ENCODE measurements at regions not wholly inside any gene's neighbourhood (a gene's known extent, or its start where the extent isn't known, plus 50 kb on each side); places are given as distances from the start of the nearest gene placed in this dataset.

DNA sequence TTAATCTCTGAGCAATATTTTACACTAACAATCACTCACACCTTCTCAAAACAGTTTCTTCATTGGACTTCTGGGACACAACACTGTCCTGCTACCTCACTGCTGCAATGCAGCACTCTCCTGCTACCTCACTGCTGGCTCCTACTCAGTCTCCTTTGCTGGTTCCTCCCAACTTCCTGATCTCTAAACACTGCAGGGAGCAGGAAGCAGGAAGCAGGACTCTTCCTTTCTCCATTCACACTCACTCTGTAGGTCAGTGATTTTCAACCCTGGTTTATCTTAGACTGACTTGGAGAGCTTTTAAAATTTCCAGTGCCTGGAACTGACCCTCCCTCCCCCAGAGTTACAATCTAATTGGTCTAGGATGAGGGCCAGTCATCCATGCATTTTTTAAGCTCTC is 243.4 kb upstream of the RBBP8 start:
- DNase-seq (ENCODE audit: low read depth in 1 of 2, low spot score in 1 of 2) = no peak
- H3K27me3 ChIP-seq (ENCODE audit: insufficient read depth, poor library complexity, severe bottlenecking) = peaks cover 3% of the 10 kb centered on the region
- H3K27ac ChIP-seq (replicated peaks) = no peak overlapping the region
- no peak overlapping the region for H3K4me3 ChIP-seq (replicated peaks; ENCODE audit: insufficient read depth, low read length)
- TF ChIP-seq POLR2AphosphoS5 (IDR thresholded peaks at IDR 0.05; ENCODE audit: low read depth) = no peak
- TF ChIP-seq SPI1 (IDR thresholded peaks at IDR 0.05; ENCODE audit: borderline replicate concordance, low read depth) = no peak
- no peak for TF ChIP-seq GABPA (IDR thresholded peaks at IDR 0.05; ENCODE audit: low read depth)
- TF ChIP-seq, protein P1, sequence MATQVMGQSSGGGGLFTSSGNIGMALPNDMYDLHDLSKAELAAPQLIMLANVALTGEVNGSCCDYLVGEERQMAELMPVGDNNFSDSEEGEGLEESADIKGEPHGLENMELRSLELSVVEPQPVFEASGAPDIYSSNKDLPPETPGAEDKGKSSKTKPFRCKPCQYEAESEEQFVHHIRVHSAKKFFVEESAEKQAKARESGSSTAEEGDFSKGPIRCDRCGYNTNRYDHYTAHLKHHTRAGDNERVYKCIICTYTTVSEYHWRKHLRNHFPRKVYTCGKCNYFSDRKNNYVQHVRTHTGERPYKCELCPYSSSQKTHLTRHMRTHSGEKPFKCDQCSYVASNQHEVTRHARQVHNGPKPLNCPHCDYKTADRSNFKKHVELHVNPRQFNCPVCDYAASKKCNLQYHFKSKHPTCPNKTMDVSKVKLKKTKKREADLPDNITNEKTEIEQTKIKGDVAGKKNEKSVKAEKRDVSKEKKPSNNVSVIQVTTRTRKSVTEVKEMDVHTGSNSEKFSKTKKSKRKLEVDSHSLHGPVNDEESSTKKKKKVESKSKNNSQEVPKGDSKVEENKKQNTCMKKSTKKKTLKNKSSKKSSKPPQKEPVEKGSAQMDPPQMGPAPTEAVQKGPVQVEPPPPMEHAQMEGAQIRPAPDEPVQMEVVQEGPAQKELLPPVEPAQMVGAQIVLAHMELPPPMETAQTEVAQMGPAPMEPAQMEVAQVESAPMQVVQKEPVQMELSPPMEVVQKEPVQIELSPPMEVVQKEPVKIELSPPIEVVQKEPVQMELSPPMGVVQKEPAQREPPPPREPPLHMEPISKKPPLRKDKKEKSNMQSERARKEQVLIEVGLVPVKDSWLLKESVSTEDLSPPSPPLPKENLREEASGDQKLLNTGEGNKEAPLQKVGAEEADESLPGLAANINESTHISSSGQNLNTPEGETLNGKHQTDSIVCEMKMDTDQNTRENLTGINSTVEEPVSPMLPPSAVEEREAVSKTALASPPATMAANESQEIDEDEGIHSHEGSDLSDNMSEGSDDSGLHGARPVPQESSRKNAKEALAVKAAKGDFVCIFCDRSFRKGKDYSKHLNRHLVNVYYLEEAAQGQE (IDR thresholded peaks at IDR 0.05; ENCODE audit: insufficient replicate concordance, low read depth) = no peak
- TF ChIP-seq, protein P2, sequence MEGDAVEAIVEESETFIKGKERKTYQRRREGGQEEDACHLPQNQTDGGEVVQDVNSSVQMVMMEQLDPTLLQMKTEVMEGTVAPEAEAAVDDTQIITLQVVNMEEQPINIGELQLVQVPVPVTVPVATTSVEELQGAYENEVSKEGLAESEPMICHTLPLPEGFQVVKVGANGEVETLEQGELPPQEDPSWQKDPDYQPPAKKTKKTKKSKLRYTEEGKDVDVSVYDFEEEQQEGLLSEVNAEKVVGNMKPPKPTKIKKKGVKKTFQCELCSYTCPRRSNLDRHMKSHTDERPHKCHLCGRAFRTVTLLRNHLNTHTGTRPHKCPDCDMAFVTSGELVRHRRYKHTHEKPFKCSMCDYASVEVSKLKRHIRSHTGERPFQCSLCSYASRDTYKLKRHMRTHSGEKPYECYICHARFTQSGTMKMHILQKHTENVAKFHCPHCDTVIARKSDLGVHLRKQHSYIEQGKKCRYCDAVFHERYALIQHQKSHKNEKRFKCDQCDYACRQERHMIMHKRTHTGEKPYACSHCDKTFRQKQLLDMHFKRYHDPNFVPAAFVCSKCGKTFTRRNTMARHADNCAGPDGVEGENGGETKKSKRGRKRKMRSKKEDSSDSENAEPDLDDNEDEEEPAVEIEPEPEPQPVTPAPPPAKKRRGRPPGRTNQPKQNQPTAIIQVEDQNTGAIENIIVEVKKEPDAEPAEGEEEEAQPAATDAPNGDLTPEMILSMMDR (IDR thresholded peaks at IDR 0.05; ENCODE audit: insufficient read depth, low read length) = no peak

DNA sequence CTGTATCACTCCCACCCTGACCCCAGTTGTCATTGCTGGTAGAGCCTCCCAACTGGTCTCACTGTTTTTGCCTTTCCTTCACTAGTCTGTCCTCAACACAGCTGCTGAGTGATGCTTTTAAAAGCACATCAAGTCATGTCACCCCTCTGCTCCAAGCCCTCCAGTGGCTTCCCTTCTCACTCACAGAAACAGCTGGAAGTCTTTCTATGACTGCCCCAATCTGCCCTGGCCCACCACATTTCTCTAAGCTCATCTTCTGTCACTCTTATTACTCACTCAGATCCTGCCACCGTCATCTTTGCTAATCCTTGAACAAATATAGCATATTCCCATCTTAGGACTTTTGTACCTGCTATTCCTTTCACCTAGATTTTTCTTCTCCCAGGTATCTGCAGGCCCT is 242.6 kb upstream of the RBBP8 start:
- H3K27me3 ChIP-seq (ENCODE audit: insufficient read depth, poor library complexity, severe bottlenecking) = peaks cover 3% of the 10 kb centered on the region
- DNase-seq (ENCODE audit: low read depth in 1 of 2, low spot score in 1 of 2) = no peak
- TF ChIP-seq POLR2AphosphoS5 (IDR thresholded peaks at IDR 0.05; ENCODE audit: low read depth) (no peak), GABPA (IDR thresholded peaks at IDR 0.05; ENCODE audit: low read depth) (no peak), SPI1 (IDR thresholded peaks at IDR 0.05; ENCODE audit: borderline replicate concordance, low read depth) (no peak)
- TF ChIP-seq, protein P1 (IDR thresholded peaks at IDR 0.05; ENCODE audit: insufficient replicate concordance, low read depth) = no peak
- TF ChIP-seq, protein P2 (IDR thresholded peaks at IDR 0.05; ENCODE audit: insufficient read depth, low read length) = no peak
- H3K27ac ChIP-seq (replicated peaks) = no peak overlapping the region
- H3K4me3 ChIP-seq (replicated peaks; ENCODE audit: insufficient read depth, low read length) = no peak overlapping the region

DNA sequence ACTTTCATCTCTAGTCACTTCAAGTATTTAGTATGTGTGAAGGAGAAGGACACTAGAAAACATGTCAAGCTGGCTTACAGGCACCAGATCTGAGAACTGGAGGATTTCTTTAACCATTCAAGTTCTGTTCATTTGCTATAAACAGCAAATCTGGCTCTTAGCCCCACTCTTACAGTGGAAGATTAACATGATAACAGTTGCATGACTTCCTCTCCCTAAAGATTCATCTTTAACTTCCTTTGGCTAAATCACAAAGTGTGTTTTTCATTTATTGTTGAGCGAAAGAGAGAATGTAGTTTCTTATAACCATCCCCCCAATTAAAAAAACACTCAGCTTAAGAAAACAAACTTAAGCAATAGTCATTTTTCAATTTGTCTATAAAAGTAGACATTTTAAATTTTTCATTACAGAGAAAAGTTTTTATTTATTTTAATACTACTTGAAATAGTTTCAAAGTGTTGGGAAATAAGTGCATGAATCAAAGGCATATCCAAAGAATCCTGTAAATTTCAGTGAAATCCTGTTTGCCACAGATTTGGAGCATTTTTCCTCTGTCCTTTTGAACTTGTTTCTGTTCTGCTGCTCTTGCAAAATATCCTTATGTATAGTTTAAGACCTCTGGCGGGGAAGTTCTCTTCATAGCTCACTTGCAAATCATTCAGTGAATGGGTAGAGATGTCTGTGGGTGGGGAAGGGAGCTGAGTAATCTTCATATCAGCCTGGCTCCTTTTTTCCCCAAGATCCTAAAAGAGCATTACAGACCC is 241.0 kb upstream of the RBBP8 start:
- Histone ChIP-seq H3K27me3 (ENCODE audit: insufficient read depth, poor library complexity, severe bottlenecking) (peaks cover 3% of the 10 kb centered on the region), H3K27ac (replicated peaks) (no peak overlapping the region), H3K4me3 (replicated peaks; ENCODE audit: insufficient read depth, low read length) (no peak overlapping the region)
- no peak for DNase-seq (ENCODE audit: low read depth in 1 of 2, low spot score in 1 of 2)
- TF ChIP-seq GABPA (IDR thresholded peaks at IDR 0.05; ENCODE audit: low read depth) = no peak

DNA sequence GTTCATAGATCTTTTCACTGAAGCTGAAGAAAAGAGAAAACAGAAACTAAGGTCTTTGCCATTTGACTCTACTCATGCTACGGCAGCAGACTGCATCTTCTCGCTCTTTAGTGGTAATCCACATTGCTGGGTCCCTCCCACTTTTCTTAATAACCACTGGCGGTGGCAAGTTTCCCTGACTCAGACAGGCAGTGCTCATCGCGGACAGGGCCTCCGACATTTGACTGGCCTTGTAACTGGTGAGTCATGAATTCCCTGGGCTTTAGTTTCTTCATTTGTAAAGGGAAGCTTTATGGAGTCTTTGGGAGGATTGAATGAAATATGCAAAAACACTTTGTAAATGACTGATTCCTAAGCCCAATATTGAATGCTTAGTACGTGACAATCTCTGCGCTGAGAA is 238.2 kb upstream of the RBBP8 start:
- no peak for TF ChIP-seq GABPA (IDR thresholded peaks at IDR 0.05; ENCODE audit: low read depth)
- TF ChIP-seq, protein P1 (IDR thresholded peaks at IDR 0.05; ENCODE audit: insufficient replicate concordance, low read depth) = no peak
- no peak for TF ChIP-seq SPI1 (IDR thresholded peaks at IDR 0.05; ENCODE audit: borderline replicate concordance, low read depth)
- TF ChIP-seq, protein P2 (IDR thresholded peaks at IDR 0.05; ENCODE audit: insufficient read depth, low read length) = no peak
- no peak for TF ChIP-seq POLR2AphosphoS5 (IDR thresholded peaks at IDR 0.05; ENCODE audit: low read depth)
- Histone ChIP-seq H3K4me3 (replicated peaks; ENCODE audit: insufficient read depth, low read length) (no peak overlapping the region), H3K27ac (replicated peaks) (no peak overlapping the region), H3K27me3 (ENCODE audit: insufficient read depth, poor library complexity, severe bottlenecking) (peaks cover 3% of the 10 kb centered on the region)
- DNase-seq (ENCODE audit: low read depth in 1 of 2, low spot score in 1 of 2) = no peak

Data from HL-60 (cell line).